NCI-H2227 (cell line): ENCODE measurements at regions not wholly inside any gene's neighbourhood (a gene's known extent, or its start where the extent isn't known, plus 50 kb on each side); places are given as distances from the start of the nearest gene placed in this dataset.

Source experiments
- DNase-seq: peaks from one replicate; lab custom pipeline; 2025; ENCODE audit not compliant: unreplicated experiment; lab: John Stamatoyannopoulos, UW

DNA sequence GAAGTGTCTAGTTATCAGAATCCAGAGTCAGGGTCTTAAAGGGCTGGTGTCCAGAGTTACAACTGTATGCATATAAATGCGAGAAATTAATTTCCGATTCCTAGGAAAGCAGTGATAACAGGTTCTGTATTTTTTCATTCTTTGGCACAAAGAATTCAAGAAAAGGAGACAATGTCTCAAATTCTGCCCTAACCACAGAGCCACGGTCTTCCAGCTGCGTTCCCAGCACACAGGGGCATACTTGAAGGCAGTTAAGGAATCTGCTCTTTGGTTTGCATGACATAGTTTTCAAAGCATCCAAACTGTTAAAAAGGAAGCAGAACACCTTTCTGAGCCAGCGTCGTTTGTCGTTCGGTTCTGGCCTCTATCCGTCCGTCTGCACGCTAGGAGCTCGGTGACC is 416.9 kb upstream of the MKI67 start:
- no peak for DNase-seq

DNA sequence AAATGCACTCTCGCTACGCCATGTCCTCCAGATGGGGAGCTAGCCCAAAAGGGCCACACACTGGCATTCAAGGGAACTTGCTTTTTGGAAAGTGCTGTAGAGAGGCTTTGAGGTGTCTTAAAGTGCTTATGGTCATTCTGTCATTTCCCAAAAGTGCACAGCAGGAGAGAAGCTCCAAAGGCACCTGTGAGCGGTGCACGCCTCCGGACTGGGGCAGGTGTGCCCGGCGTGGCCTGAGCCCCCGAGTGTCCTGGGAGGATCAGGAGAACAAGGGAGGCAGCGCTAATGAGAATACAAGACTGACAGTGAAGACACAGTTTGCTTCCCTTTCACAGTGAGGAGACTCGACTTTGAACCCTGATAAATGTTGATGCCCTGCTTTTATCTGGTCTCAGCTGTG is 419.0 kb upstream of the MKI67 start:
- DNase-seq, result no peak

DNA sequence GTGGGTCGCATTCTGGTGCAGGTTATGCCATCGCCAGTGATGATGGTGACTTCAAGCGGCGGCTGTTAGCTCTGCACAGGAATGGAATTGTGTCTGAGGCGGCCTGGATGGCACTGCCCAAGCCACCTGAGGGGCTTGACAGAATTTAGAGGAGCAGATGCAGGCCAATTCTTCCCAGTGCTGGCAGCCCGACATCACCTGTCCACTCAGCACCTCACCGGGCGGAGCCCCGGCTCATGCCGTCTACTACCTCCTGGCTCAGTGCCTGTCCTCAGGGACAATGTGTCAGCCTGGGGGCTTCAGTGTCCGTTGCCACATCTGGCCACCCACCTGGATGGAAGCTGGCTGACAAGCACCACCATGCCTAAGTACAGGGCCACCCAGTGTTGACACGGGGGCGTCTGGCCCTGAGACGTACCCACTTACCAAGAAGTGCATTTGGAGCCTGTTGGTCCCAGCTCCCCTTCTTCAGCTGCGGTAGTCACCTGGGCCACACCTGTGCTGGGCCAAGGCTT is 420.5 kb upstream of the MKI67 start:
- DNase-seq, result no peak

GRCh38 chr10:128549101-128549608 is 422.9 kb upstream of the MKI67 start:
- DNase-seq, result no peak

DNA sequence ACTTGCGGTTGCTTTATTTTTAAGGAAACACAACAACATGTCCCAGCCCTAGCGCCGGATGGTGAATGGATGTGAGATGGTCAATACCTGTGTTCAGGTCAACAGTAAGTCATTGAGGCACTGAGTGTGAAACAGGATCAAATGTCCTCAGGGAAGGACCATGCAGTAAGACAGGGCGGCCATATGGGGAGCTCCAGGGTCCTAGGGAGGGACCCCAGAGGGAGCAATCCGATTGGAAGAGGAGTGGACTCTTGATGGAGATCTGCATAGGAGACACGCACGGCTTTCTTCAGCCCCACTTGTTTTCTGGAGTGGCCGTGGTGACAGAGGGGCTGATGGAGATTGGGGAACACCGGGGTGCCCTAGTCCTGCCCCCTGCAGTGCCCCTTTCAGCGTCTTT is 423.8 kb upstream of the MKI67 start:
- DNase-seq, result no peak

DNA sequence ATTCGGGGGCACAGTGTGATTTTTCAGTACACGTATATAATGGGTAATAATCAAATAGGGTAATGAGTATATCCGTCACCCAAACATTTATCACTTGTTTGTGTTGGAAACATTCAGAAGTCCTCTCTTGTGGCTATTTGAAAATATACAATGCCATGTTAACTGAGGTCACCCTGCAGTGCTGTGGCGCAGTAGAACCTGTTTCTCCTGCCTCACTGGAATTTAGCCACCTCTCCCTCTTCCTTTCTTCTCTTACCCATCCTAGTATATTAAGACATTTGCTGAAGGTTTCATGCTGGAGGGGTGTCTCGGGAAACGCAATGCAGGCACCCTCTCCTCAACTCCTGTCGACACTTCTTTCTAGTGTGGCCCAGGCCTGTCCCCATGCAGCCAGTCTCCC is 425.3 kb upstream of the MKI67 start:
- DNase-seq, result no peak

- DNase-seq, result no peak
These were observed 427.5 kb upstream of the MKI67 start for GRCh38 chr10:128553755-128554154.

DNA sequence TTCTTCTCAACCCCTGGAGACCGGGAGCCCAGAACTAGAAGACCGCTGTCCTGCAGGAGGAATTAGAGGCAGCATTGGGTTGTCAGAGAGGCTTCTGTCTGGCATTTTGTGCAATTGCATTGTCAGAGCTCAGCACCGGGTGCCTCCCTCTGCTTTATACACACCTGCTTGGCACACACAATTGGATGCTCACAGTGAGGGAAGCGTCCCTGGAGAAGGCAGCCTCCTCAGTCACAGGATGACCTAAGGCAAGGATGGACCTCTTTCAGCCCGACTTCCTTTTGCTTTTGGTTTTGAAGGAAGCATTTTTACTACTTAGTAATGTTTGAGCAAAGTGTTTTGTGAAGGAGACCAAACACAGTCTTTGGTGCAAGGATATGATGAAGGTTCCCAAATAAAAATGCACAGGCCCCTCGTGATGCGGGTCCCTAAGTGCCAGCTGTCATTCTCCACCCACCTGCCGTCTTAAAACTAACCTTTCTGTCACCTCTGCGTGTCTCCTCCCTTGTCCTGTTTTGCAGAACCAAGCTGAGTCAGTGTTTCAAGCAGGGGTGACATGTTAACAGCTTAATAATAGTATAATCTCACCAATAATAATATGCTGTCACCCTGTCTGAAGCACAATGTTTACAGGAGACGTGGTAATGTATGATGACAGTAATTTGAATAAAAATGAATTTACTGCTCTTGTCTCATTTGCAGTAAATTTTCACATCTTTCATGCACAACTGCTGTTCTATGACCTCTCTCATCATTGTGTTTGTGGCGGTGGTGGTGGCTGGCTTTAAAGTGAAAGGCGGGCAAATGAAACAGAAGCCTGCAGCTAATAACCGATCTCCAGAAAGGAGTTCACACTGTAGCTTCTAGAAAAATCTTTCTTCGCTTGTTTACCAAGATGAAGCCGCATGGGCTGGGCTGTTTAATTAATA is 430.2 kb upstream of the MKI67 start:
- DNase-seq, result no peak

DNA sequence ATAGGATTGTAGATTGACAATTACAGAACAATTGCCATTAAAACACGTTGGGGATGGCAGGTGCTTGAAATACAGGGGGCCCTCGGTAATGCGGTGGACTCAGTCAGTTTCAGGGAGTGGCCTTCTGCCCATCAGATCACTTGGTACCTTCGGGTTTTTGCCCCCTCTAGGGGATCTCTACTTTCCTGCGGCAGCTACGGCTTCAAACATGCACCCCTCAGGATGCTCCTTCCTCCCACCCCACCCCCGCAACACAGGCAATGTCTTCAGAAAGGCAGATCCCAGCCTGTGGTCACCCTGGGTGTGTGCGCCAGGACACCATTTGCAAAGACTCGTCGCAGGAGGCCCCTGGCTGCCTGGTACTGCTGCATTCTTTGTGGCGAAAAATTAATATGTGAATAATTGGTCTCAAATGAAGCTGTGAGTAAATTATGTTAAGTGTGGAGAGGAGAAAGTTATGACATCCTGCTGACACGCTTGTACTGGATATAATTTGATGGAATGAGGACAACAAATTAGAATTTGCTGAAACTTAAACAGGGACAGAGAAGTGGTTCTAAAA is 431.0 kb upstream of the MKI67 start:
- DNase-seq, result no peak

DNA sequence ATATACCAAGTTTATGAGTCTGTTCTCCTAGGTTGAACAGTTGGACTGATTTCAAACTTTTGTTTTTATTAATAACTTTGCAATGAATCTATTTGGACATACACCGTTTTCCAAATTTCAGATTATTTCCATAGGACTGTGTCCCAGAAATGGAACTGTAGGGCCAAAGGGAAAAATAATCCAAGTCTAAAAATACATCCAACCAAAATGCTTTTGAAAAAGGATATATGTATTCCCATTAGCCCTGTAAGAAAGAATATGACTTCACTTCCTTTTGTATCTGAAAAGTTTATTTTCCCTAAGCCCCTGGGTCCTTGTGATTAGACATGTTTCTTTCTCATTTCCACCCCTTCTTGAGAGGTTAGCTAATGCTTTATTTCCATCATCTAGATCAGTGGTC is 434.2 kb upstream of the MKI67 start:
- no peak for DNase-seq

DNA sequence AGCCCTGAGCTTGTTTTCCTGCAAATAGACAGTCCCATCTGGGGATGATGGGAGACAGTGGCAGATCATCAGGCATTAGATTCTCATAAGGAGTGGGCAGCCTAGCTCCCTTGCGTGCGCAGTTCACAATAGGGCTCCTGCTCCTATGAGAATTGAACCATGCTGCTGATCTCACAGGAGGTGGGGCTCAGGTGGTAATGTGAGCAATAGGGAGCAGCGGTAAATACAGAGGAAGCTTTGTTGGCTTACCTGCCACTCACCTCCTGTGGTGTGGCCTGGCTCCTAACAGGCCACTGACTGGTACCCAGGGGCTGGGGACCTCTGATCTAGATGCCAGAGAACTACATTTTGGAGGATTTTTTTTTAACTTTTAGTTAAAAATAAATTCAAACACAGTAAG is 434.8 kb upstream of the MKI67 start:
- no peak for DNase-seq

DNA sequence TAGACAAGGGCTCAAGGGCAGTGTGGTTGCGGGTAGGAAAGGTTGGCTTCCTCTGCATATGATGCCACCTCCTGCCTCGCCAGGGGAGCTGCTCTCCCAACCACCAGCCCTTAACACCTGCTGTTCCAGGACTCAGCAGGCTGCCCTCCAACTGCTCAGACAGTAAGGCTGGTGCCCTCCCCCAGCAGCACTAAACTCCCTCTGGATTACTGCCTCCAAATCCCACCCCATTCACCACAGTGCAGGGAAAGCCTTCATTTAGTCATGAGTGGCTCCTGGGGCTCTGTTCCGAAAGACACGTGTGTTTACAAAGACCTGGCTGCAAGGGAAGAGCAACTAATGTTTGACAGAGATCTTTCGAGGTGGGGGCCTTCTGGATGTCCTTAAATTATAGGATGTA is 437.2 kb upstream of the MKI67 start:
- DNase-seq, result no peak

DNA sequence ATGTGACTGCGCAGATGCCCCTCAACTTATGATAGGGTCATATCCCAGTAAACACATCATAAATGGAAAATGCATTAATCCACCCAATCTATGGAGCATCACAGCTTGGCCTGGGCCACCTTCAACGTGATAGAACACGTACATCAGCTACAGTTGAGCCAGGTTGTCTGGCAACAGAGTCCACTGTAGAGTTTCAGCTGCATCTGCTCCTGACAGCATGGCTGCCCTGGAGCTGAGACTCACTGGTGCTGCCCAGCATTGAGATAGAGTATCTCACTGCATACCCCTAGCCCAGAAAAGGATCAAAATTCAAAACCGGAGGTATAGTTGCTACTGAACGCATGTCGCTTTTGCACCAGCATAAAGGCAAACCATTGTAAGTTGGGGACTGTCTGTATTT is 437.7 kb upstream of the MKI67 start:
- no peak for DNase-seq

GRCh38 chr10:128566361-128566968 is 440.2 kb upstream of the MKI67 start:
- DNase-seq, result no peak

DNA sequence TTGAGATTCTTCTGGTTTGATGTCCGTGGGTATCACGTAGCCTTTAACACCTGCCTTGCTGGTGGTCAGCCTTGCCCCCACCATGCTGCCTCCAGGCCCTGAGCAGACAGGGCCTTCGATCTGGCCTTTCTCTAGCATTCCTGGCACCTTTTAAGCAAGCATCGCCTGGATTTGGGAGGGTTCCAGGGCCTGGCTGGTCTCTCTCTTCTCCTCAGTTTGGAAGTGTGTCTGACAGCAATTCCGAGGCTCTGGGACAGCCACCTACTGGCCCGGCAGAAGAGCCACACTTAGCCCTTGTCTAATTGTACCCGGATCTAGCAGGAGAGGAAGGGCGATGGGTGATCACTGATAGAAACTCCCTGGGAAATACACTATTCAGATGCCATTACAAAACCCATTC is 441.3 kb upstream of the MKI67 start:
- no peak for DNase-seq

DNA sequence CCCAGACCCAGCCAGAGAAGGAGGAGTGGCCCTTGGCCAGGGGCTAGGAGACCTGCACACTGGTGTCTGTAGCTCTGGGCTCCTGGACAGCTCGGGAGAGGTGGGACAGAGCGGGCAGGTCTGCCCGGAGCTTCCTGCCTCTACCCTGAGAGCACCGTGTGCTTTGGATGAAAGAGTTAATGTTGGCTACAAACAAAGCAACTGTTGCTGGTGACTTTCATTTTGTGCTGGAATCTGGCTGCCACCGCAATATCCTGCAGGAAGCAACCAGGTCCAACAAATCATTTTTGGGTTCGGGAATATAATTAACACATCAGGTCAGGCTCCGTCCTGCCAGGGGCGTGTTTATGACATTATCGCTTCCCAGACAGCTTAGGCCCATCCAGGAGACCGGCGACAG is 441.8 kb upstream of the MKI67 start:
- DNase-seq, result no peak

- DNase-seq, result no peak
These were observed 442.3 kb upstream of the MKI67 start for GRCh38 chr10:128568491-128568890.

GRCh38 chr10:128568990-128569945 is 443.0 kb upstream of the MKI67 start:
- DNase-seq, result no peak

DNA sequence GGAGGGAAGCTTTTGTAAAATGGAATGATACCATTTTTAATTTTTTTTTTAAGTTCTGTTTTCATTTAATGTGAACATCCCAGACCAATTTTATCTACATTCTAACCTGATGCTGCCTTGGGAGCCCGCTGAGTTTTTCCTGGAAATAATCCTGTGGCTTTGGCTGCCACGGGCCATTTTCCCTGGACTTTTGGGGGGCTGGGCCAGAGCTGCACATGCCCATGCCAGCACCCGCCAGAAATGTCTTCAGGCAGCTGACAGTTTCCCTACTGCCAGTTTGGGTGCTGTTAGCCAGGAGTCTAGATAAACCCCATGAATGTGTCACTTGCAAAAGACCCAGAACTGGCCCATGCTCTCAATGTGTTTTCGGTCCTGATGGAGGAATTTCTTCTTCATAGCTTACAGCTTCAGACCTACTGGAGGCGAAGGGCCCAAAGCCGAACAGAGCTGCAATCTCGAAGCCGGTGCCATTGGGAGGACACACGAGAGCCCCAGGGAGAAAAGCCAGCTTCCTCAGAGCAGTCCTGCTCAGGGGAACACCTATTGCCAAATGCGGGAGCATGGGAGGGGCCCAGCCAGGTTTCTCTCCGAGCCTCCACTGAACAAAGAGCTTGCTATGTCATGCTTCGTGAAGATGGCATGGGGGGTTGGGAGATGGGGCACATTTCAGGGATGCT is 444.2 kb upstream of the MKI67 start:
- no peak for DNase-seq

GRCh38 chr10:128571071-128571470 is 444.8 kb upstream of the MKI67 start:
- no peak for DNase-seq
